ENCODE measurements at regions not wholly inside any gene's neighbourhood (a gene's known extent, or its start where the extent isn't known, plus 50 kb on each side); places are given as distances from the start of the nearest gene placed in this dataset.
"Not testable (repeated sequence)": the region's sequence is repeated elsewhere in the genome, so short reads cannot be mapped to it uniquely, and the experiment has no call there.

- no peak for DNase-seq
Observed at GRCh38 chr1:199058281-199058680, 419.4 kb downstream of the PTPRC start.

GRCh38 chr1:199064971-199065370, 426.1 kb downstream of the PTPRC start:
- DNase-seq = peak; percentile 21

GRCh38 chr1:199067483-199067882, 428.6 kb downstream of the PTPRC start:
- DNase-seq = no peak

- no peak for DNase-seq
Observed at GRCh38 chr1:199071080-199071479, 432.2 kb downstream of the PTPRC start.

GRCh38 chr1:199073166-199073565, 434.3 kb downstream of the PTPRC start:
- peak; percentile 21 for DNase-seq

- DNase-seq = no peak
Observed at GRCh38 chr1:199075792-199076191, 437.0 kb downstream of the PTPRC start.

- DNase-seq = no peak
Observed at GRCh38 chr1:199079994-199080393, 441.2 kb downstream of the PTPRC start.

GRCh38 chr1:199081739-199082138, 442.9 kb downstream of the PTPRC start:
- no peak for DNase-seq

- DNase-seq = no peak
Observed at GRCh38 chr1:199082778-199083389, 444.0 kb downstream of the PTPRC start.

- DNase-seq = no peak
Observed at GRCh38 chr1:199083680-199084079, 444.8 kb downstream of the PTPRC start.

GRCh38 chr1:199084293-199084692, 445.5 kb downstream of the PTPRC start:
- no peak for DNase-seq

GRCh38 chr1:199085903-199086302, 447.1 kb downstream of the PTPRC start:
- DNase-seq = no peak

- no peak for DNase-seq
Observed at GRCh38 chr1:199087144-199087543, 448.3 kb downstream of the PTPRC start.

- DNase-seq = no peak
Observed at GRCh38 chr1:199089393-199090122, 450.7 kb downstream of the PTPRC start.

- DNase-seq = not testable (repeated sequence)
Observed at GRCh38 chr1:199095628-199096027, 456.8 kb downstream of the PTPRC start.

GRCh38 chr1:199096591-199096990, 457.8 kb downstream of the PTPRC start:
- no peak for DNase-seq

- DNase-seq = no peak
Observed at GRCh38 chr1:199098468-199098867, 459.6 kb downstream of the PTPRC start.

GRCh38 chr1:199101139-199101538, 462.3 kb downstream of the PTPRC start:
- DNase-seq = no peak

GRCh38 chr1:199101635-199102034, 462.8 kb downstream of the PTPRC start:
- DNase-seq = no peak

- DNase-seq = no peak
Observed at GRCh38 chr1:199102239-199102638, 463.4 kb downstream of the PTPRC start.

- no peak for DNase-seq
Observed at GRCh38 chr1:199109160-199109559, 470.3 kb downstream of the PTPRC start.

GRCh38 chr1:199112365-199112764, 473.5 kb downstream of the PTPRC start:
- no peak for DNase-seq

GRCh38 chr1:199113265-199113869, 474.5 kb downstream of the PTPRC start:
- DNase-seq = no peak

GRCh38 chr1:199116488-199116887, 477.6 kb downstream of the PTPRC start:
- no peak for DNase-seq

All from NCI-H226 (cell line).